H9 (cell line): ENCODE measurements at regions not wholly inside any gene's neighbourhood (a gene's known extent, or its start where the extent isn't known, plus 50 kb on each side); places are given as distances from the start of the nearest gene placed in this dataset.

Experiments used
- DNase-seq: peaks from one replicate; pipeline ENCODE4 v3.0.0-alpha.2; 2017
- H2AFZ ChIP-seq: one replicate; pipeline ENCODE4 v1.6.1; 2013; ENCODE audit warnings: mild to moderate bottlenecking, low read length, control low read depth, moderate library complexity
- H2AK5ac ChIP-seq: 2 replicates; pipeline ENCODE4 v1.6.1; 2013; ENCODE audit warnings: low read length, control low read depth, mixed read lengths; ENCODE audit not compliant: insufficient read length
- H2BK120ac ChIP-seq: one replicate; pipeline ENCODE4 v1.6.1; 2013; ENCODE audit warnings: low read depth, mild to moderate bottlenecking, low read length, control low read depth, inconsistent platforms; ENCODE audit not compliant: poor library complexity, severe bottlenecking
- H2BK12ac ChIP-seq: 2 replicates; pipeline ENCODE4 v1.6.1; 2013; ENCODE audit warnings: low read length, control low read depth, mixed read lengths, low read depth; ENCODE audit not compliant: insufficient read length
- H2BK15ac ChIP-seq: 2 replicates; pipeline ENCODE4 v1.6.1; 2013; ENCODE audit warnings: low read depth, low read length, control low read depth
- H2BK20ac ChIP-seq: one replicate; pipeline ENCODE4 v1.6.1; 2013; ENCODE audit warnings: low read depth, mild to moderate bottlenecking, low read length, control low read depth, inconsistent platforms; ENCODE audit not compliant: poor library complexity, severe bottlenecking
- H2BK5ac ChIP-seq: 2 replicates; pipeline ENCODE4 v1.6.1; 2013; ENCODE audit warnings: low read length, control low read depth, mixed read lengths; ENCODE audit not compliant: insufficient read length
- H3K14ac ChIP-seq: 2 replicates; pipeline ENCODE4 v1.6.1; 2013; ENCODE audit warnings: low read length, control low read depth; ENCODE audit not compliant: insufficient read depth
- H3K18ac ChIP-seq: 2 replicates; pipeline ENCODE4 v1.6.1; 2013; ENCODE audit warnings: low read depth, mild to moderate bottlenecking, mixed read lengths, low read length, control low read depth; ENCODE audit not compliant: insufficient read length
- H3K23ac ChIP-seq: 2 replicates; pipeline ENCODE4 v1.6.1; 2013; ENCODE audit warnings: low read length, control low read depth, mixed read lengths, low read depth; ENCODE audit not compliant: insufficient read length
- H3K23me2 ChIP-seq: 2 replicates; pipeline ENCODE4 v1.6.1; 2013; ENCODE audit warnings: low read depth, mild to moderate bottlenecking, mixed read lengths, low read length, control low read depth; ENCODE audit not compliant: insufficient read length, poor library complexity, severe bottlenecking
- H3K27ac ChIP-seq: 2 replicates; pipeline ENCODE4 v1.5.1; 2013; ENCODE audit warnings: low read length, control low read depth, mixed read lengths, low read depth; ENCODE audit not compliant: insufficient read length
- H3K27me3 ChIP-seq: 2 replicates; pipeline ENCODE4 v1.6.1; 2013; ENCODE audit warnings: low read length, control low read depth, inconsistent platforms; ENCODE audit not compliant: insufficient read depth
- H3K4ac ChIP-seq: 2 replicates; pipeline ENCODE4 v1.6.1; 2013; ENCODE audit warnings: low read depth, mild to moderate bottlenecking, control low read depth, inconsistent platforms, low read length, moderate library complexity
- H3K4me1 ChIP-seq: 2 replicates; pipeline ENCODE4 v1.6.1; 2013; ENCODE audit warnings: low read length, control low read depth, inconsistent platforms; ENCODE audit not compliant: insufficient read depth
- H3K4me2 ChIP-seq: 2 replicates; pipeline ENCODE4 v1.6.1; 2013; ENCODE audit warnings: low read length, control low read depth, mixed read lengths; ENCODE audit not compliant: insufficient read length, insufficient read depth
- H3K56ac ChIP-seq: 2 replicates; pipeline ENCODE4 v1.6.1; 2013; ENCODE audit warnings: low read depth, mild to moderate bottlenecking, mixed read lengths, low read length, control low read depth; ENCODE audit not compliant: insufficient read length
- H3K79me1 ChIP-seq: 2 replicates; pipeline ENCODE4 v1.6.1; 2013; ENCODE audit warnings: low read depth, mild to moderate bottlenecking, moderate library complexity, low read length, control low read depth, inconsistent platforms; ENCODE audit not compliant: insufficient read depth, poor library complexity, severe bottlenecking
- H3K79me2 ChIP-seq: 2 replicates; pipeline ENCODE4 v1.6.1; 2013; ENCODE audit warnings: low read length, control low read depth, inconsistent platforms; ENCODE audit not compliant: insufficient read depth
- H3K9ac ChIP-seq: 2 replicates; pipeline ENCODE4 v1.6.1; 2013; ENCODE audit warnings: low read length, control low read depth, mixed read lengths; ENCODE audit not compliant: insufficient read length; ENCODE audit errors: extremely low read depth
- H3K9me3 ChIP-seq: one replicate; pipeline ENCODE4 v1.6.1; 2013; ENCODE audit warnings: low read depth, low read length, inconsistent platforms; ENCODE audit not compliant: control insufficient read depth
- H3T11ph ChIP-seq: one replicate; pipeline ENCODE4 v1.6.1; 2013; ENCODE audit warnings: mild to moderate bottlenecking, low read length, control low read depth, inconsistent platforms
- H4K20me1 ChIP-seq: one replicate; pipeline ENCODE4 v1.6.1; 2013; ENCODE audit not compliant: control insufficient read depth, insufficient read length, insufficient read depth
- H4K5ac ChIP-seq: 2 replicates; pipeline ENCODE4 v1.6.1; 2013; ENCODE audit warnings: low read depth, mild to moderate bottlenecking, mixed read lengths, low read length, control low read depth; ENCODE audit not compliant: insufficient read length
- H4K8ac ChIP-seq: replicated peaks from 2 replicates; pipeline ENCODE4 v1.6.1; 2013; ENCODE audit warnings: low read length, control low read depth, mixed read lengths, low read depth; ENCODE audit not compliant: insufficient read length
- H4K91ac ChIP-seq: 2 replicates; pipeline ENCODE4 v1.6.1; 2013; ENCODE audit warnings: low read depth, mild to moderate bottlenecking, moderate library complexity, mixed read lengths, low read length, control low read depth; ENCODE audit not compliant: insufficient read length
- H3K27ac Mint-ChIP-seq, 3 experiments: 2 replicates in 2 of 3; 3 replicates in 1 of 3; pipeline ENCODE4 v1.8.0; 2020 to 2021; ENCODE audit warnings: mixed read lengths in 3 of 3, mild to moderate bottlenecking in 1 of 3, moderate library complexity in 1 of 3
- H3K27me3 Mint-ChIP-seq: 2 replicates; pipeline ENCODE4 v1.8.0; 2021; ENCODE audit warnings: low read depth, mild to moderate bottlenecking, moderate library complexity, mixed read lengths
- H3K36me3 Mint-ChIP-seq, 3 experiments: 2 replicates in 2 of 3; 3 replicates in 1 of 3; pipeline ENCODE4 v1.8.0; 2020 to 2021; ENCODE audit warnings: low read depth in 3 of 3, mixed read lengths in 3 of 3; ENCODE audit not compliant: insufficient read depth in 1 of 3
- H3K4me1 Mint-ChIP-seq, 2 experiments: 2 replicates each; pipeline ENCODE4 v1.8.0; 2020; ENCODE audit warnings: mixed read lengths in 2 of 2
- H3K4me3 Mint-ChIP-seq, 2 experiments: 2 replicates in 1 of 2; 3 replicates in 1 of 2; pipeline ENCODE4 v1.8.0; 2020 to 2021; ENCODE audit warnings: mild to moderate bottlenecking in 2 of 2, mixed read lengths in 2 of 2, moderate library complexity in 1 of 2
- H3K9me3 Mint-ChIP-seq, 2 experiments: 2 replicates in 1 of 2; 3 replicates in 1 of 2; pipeline ENCODE4 v1.8.0; 2020; ENCODE audit warnings: mild to moderate bottlenecking in 2 of 2, mixed read lengths in 2 of 2, moderate library complexity in 1 of 2
- CTCF ChIP-seq: fragments of 200-600 bp; sonication (generic); conservative IDR thresholded peaks from 3 replicates; pipeline ENCODE4 v1.8.0; 2021; ENCODE audit warnings: antibody characterized with exemption, mild to moderate bottlenecking
- WGBS: extraction: QIAGEN DNeasy Blood & Tissue Kit; methylation state at CpG from one replicate; pipeline ENCODE4 v1.1.7; 2013; ENCODE audit warnings: missing lambda C conversion rate, low lambda C conversion rate, mixed read lengths; ENCODE audit not compliant: insufficient read length; ENCODE audit errors: extremely low coverage; 5-methylcytosine and 5-hydroxymethylcytosine counted together

- Histone ChIP-seq H2BK5ac (no peak overlapping the region), H2AK5ac (no peak overlapping the region), H3K23me2 (no peaks in the 10 kb centered on the region), H2BK20ac (no peak overlapping the region), H3K14ac (no peak overlapping the region; the same call in 1 of the 2 replicates), H3K79me2 (no peaks in the 10 kb centered on the region), H3K4me1 (no peaks in the 10 kb centered on the region), H3K4ac (no peak overlapping the region), H3K4me2 (no peak overlapping the region), H2BK120ac (no peak overlapping the region), H4K5ac (no peak overlapping the region), H2AFZ (no peak overlapping the region), H3K56ac (no peak overlapping the region), H3K23ac (no peak overlapping the region), H4K20me1 (no peaks in the 10 kb centered on the region), H3K27me3 (no peaks in the 10 kb centered on the region; the same call in 1 of the 2 replicates), H3K27ac (no peak overlapping the region), H4K91ac (no peak overlapping the region), H3K9me3 (no peaks in the 10 kb centered on the region), H2BK15ac (no peak overlapping the region), H3K18ac (no peak overlapping the region), H4K8ac (no peak overlapping the region), H2BK12ac (no peak overlapping the region), H3K79me1 (no peaks in the 10 kb centered on the region), H3K9ac (no peak overlapping the region), H3T11ph (no peak overlapping the region)
- peak overlapping the region in 1 of 3 experiments; percentile 46; a peak in 1 of 7 replicates for H3K27ac Mint-ChIP-seq
- H3K27me3 Mint-ChIP-seq = peaks cover 13% of the 10 kb centered on the region
- no peaks in the 10 kb centered on the region for H3K36me3 Mint-ChIP-seq
- WGBS = no CpG with 5 or more reads among the region's 3 CpGs
- no peaks in the 10 kb centered on the region for H3K9me3 Mint-ChIP-seq
- H3K4me3 Mint-ChIP-seq = no peak overlapping the region
- H3K4me1 Mint-ChIP-seq = peaks cover 13 to 16% of the 10 kb centered on the region in 2 experiments
- no peak for DNase-seq
- no peak for TF ChIP-seq CTCF
These were observed 77.3 kb upstream of the ATP2B2 start for GRCh38 chr3:10582733-10583132.
